Glomerular endothelial cell (primary cell): ENCODE measurements at regions not wholly inside any gene's neighbourhood (a gene's known extent, or its start where the extent isn't known, plus 50 kb on each side); places are given as distances from the start of the nearest gene placed in this dataset.

ENCODE experiments used
- DNase-seq: peaks from one replicate; pipeline ENCODE4 v3.0.0-alpha.2; 2011; ENCODE audit warnings: low read depth, low spot score; ENCODE audit errors: extremely low read depth

GRCh38 chr3:18054625-18055024 is 312.2 kb upstream of the TBC1D5 start:
- no peak for DNase-seq

GRCh38 chr3:18051306-18051705 is 308.9 kb upstream of the TBC1D5 start:
- no peak for DNase-seq

GRCh38 chr3:18049096-18049495 is 306.7 kb upstream of the TBC1D5 start:
- DNase-seq = no peak

- DNase-seq = no peak
Measured at GRCh38 chr3:18047052-18047451, 304.6 kb upstream of the TBC1D5 start.

- DNase-seq = no peak
Measured at GRCh38 chr3:18046131-18046915, 303.9 kb upstream of the TBC1D5 start.

GRCh38 chr3:18044971-18045880 is 302.8 kb upstream of the TBC1D5 start:
- DNase-seq = no peak

- DNase-seq = no peak
Measured at GRCh38 chr3:18044191-18044590, 301.8 kb upstream of the TBC1D5 start.

- DNase-seq = no peak
Measured at GRCh38 chr3:18036450-18036815, 294.0 kb upstream of the TBC1D5 start.

- DNase-seq = no peak
Measured at GRCh38 chr3:18035641-18036449, 293.4 kb upstream of the TBC1D5 start.

- DNase-seq = no peak
Measured at GRCh38 chr3:18033581-18034108, 291.2 kb upstream of the TBC1D5 start.

- DNase-seq = no peak
Measured at GRCh38 chr3:18030371-18030870, 288.0 kb upstream of the TBC1D5 start.

- no peak for DNase-seq
Measured at GRCh38 chr3:18027161-18027939, 284.9 kb upstream of the TBC1D5 start.

- no peak for DNase-seq
Measured at GRCh38 chr3:18024715-18025114, 282.3 kb upstream of the TBC1D5 start.

- DNase-seq = no peak
Measured at GRCh38 chr3:18019161-18019495, 276.7 kb upstream of the TBC1D5 start.

- DNase-seq = no peak
Measured at GRCh38 chr3:18018491-18019160, 276.2 kb upstream of the TBC1D5 start.

GRCh38 chr3:18016366-18016765 is 273.9 kb upstream of the TBC1D5 start:
- DNase-seq = no peak

GRCh38 chr3:18012933-18013332 is 270.5 kb upstream of the TBC1D5 start:
- DNase-seq = no peak

GRCh38 chr3:18012436-18012835 is 270.0 kb upstream of the TBC1D5 start:
- DNase-seq = no peak

- DNase-seq = no peak
Measured at GRCh38 chr3:18011387-18011786, 269.0 kb upstream of the TBC1D5 start.
